Mesenchymal stem cell (in vitro differentiated cells and primary cell): ENCODE measurements at regions not wholly inside any gene's neighbourhood (a gene's known extent, or its start where the extent isn't known, plus 50 kb on each side); places are given as distances from the start of the nearest gene placed in this dataset.

ENCODE experiments used
- DNase-seq: peaks from one replicate; pipeline ENCODE4 v3.0.0-alpha.2; 2013
- H2AFZ ChIP-seq: one replicate; pipeline ENCODE4 v1.6.1; 2013; ENCODE audit warnings: low read depth, mild to moderate bottlenecking, control low read depth, inconsistent platforms, low read length, moderate library complexity
- H2AK5ac ChIP-seq: 2 replicates; pipeline ENCODE4 v1.6.1; 2013; ENCODE audit warnings: low read length, moderate library complexity, mild to moderate bottlenecking, inconsistent platforms; ENCODE audit not compliant: severe bottlenecking
- H2BK120ac ChIP-seq: one replicate; pipeline ENCODE4 v1.6.1; 2013; ENCODE audit warnings: low read depth, mild to moderate bottlenecking, inconsistent platforms, low read length, moderate library complexity
- H2BK12ac ChIP-seq, 2 experiments: one replicate each; pipeline ENCODE4 v1.6.1; 2013; ENCODE audit warnings: inconsistent platforms in 2 of 2, low read length in 2 of 2, mild to moderate bottlenecking in 2 of 2, moderate library complexity in 2 of 2, control low read depth in 1 of 2
- H2BK15ac ChIP-seq: one replicate; pipeline ENCODE4 v1.6.1; 2013; ENCODE audit warnings: mild to moderate bottlenecking, low read depth, inconsistent platforms; ENCODE audit not compliant: poor library complexity, severe bottlenecking
- H2BK5ac ChIP-seq: 2 replicates; pipeline ENCODE4 v1.6.1; 2013; ENCODE audit warnings: low read depth, mild to moderate bottlenecking, low read length, control low read depth, inconsistent platforms; ENCODE audit not compliant: poor library complexity, severe bottlenecking
- H3K14ac ChIP-seq, 2 experiments: one replicate each; pipeline ENCODE4 v1.6.1; 2013; ENCODE audit warnings: inconsistent platforms in 2 of 2, low read length in 2 of 2, control low read depth in 1 of 2, mild to moderate bottlenecking in 1 of 2, moderate library complexity in 1 of 2
- H3K18ac ChIP-seq, 2 experiments: one replicate each; pipeline ENCODE4 v1.6.1; 2013; ENCODE audit warnings: inconsistent platforms in 2 of 2, low read length in 2 of 2, control low read depth in 1 of 2, low read depth in 1 of 2, mild to moderate bottlenecking in 1 of 2
- H3K23ac ChIP-seq, 2 experiments: one replicate each; pipeline ENCODE4 v1.6.1; 2013; ENCODE audit warnings: inconsistent platforms in 2 of 2, low read length in 2 of 2, mild to moderate bottlenecking in 2 of 2, moderate library complexity in 2 of 2, control low read depth in 1 of 2
- H3K27ac ChIP-seq: 2 replicates; pipeline ENCODE4 v1.5.1; 2013; ENCODE audit warnings: mild to moderate bottlenecking, moderate library complexity, low read length, control low read depth, inconsistent platforms; ENCODE audit not compliant: poor library complexity, severe bottlenecking
- H3K27me3 ChIP-seq, 2 experiments: 2 replicates each; pipeline versions ENCODE4 v1.6.1 to v1.7.0; 2013; ENCODE audit warnings: low read length in 2 of 2, mild to moderate bottlenecking in 2 of 2, moderate library complexity in 2 of 2, control low read depth in 1 of 2, inconsistent platforms in 1 of 2; ENCODE audit not compliant: control insufficient read depth in 1 of 2, insufficient read depth in 1 of 2
- H3K36me3 ChIP-seq, 2 experiments: 2 replicates each; pipeline versions ENCODE4 v1.6.1 to v1.7.0; 2013; ENCODE audit warnings: low read length in 2 of 2, control low read depth in 1 of 2, inconsistent platforms in 1 of 2, low read depth in 1 of 2, mild to moderate bottlenecking in 1 of 2; ENCODE audit not compliant: insufficient read depth in 2 of 2, control insufficient read depth in 1 of 2
- H3K4ac ChIP-seq, 2 experiments: one replicate each; pipeline ENCODE4 v1.6.1; 2013; ENCODE audit warnings: inconsistent platforms in 2 of 2, low read length in 2 of 2, mild to moderate bottlenecking in 2 of 2, moderate library complexity in 2 of 2, control low read depth in 1 of 2, low read depth in 1 of 2
- H3K4me1 ChIP-seq: 2 replicates; pipeline ENCODE4 v1.6.1; 2013; ENCODE audit warnings: low read depth, low read length, control low read depth; ENCODE audit not compliant: control insufficient read depth, insufficient read depth
- H3K4me2 ChIP-seq: 2 replicates; pipeline ENCODE4 v1.6.1; 2013; ENCODE audit warnings: low read length, mild to moderate bottlenecking, inconsistent platforms; ENCODE audit not compliant: poor library complexity, severe bottlenecking
- H3K4me3 ChIP-seq, 2 experiments: 2 replicates each; pipeline versions ENCODE4 v1.5.1 to v1.7.0; 2013; ENCODE audit warnings: low read length in 2 of 2, mild to moderate bottlenecking in 2 of 2, control low read depth in 1 of 2, low read depth in 1 of 2; ENCODE audit not compliant: insufficient read depth in 1 of 2
- H3K79me1 ChIP-seq: replicated peaks from 2 replicates; pipeline ENCODE4 v1.6.1; 2013; ENCODE audit warnings: mild to moderate bottlenecking, control low read depth, low read length, inconsistent platforms; ENCODE audit not compliant: poor library complexity, severe bottlenecking
- H3K9ac ChIP-seq: 2 replicates; pipeline ENCODE4 v1.7.0; 2013; ENCODE audit warnings: mild to moderate bottlenecking, low read length, moderate library complexity
- H3K9me3 ChIP-seq: 2 replicates; pipeline ENCODE4 v1.7.0; 2013; ENCODE audit warnings: mild to moderate bottlenecking, low read length; ENCODE audit not compliant: control insufficient read depth
- H4K8ac ChIP-seq: one replicate; pipeline ENCODE4 v1.6.1; 2013; ENCODE audit warnings: inconsistent platforms, mild to moderate bottlenecking, low read length, moderate library complexity
- H4K91ac ChIP-seq: one replicate; pipeline ENCODE4 v1.6.1; 2013; ENCODE audit warnings: mild to moderate bottlenecking, low read length, inconsistent platforms
- WGBS: methylation state at CpG from one replicate; pipeline ENCODE4 v1.1.7; 2013; ENCODE audit warnings: mixed read lengths; 5-methylcytosine and 5-hydroxymethylcytosine counted together

DNA sequence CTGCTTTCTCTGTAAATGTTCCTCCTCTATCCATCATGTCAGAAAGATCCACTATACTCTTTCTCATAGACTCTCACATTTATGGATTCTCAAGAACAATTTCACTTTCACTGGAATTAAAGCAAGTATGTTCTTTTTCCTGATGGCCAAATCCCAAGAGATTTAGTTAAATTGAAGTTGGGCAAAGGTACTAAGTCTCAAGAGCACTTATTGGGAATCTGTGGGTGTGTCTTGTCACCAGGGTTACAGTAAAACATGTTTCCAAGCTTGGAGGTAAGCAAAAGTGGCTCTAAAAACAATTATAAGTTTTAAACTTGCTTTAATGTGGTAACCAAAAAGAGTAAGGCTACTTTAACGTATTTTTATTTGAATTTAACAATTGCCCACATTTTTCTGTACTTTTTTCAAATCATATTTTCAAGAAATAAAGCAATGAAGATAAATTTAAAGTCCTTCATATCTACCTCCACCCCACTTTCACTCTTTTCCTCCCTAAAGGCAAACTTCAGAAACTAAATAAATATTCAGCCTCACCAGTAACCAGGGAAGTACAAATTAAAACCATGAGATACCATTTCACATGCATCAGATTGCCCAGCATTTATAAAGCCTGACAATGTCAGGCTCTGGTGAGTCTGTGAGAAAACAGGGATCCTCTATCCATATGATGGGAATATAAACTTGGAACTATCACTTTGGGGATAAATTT lies 387.4 kb downstream of the CETN3 start:
- Histone ChIP-seq H3K4me2 (no peak overlapping the region), H4K91ac (no peak overlapping the region), H3K23ac (no peak overlapping the region), H2AK5ac (no peak overlapping the region), H3K14ac (no peak overlapping the region), H4K8ac (no peak overlapping the region), H2AFZ (no peak overlapping the region), H3K18ac (no peak overlapping the region), H3K9ac (peak overlapping the region; percentile 89), H3K36me3 (no peaks in the 10 kb centered on the region), H3K4me1 (no peaks in the 10 kb centered on the region), H3K4ac (no peak overlapping the region), H3K9me3 (no peaks in the 10 kb centered on the region), H3K79me1 (no peaks in the 10 kb centered on the region), H3K4me3 (no peak overlapping the region), H2BK15ac (no peak overlapping the region), H2BK5ac (no peak overlapping the region), H3K27ac (no peak overlapping the region), H2BK120ac (no peak overlapping the region), H3K27me3 (no peaks in the 10 kb centered on the region), H2BK12ac (no peak overlapping the region)
- 80% methylated on average over 1 of the region's 1 CpG for WGBS
- no peak for DNase-seq

- Histone ChIP-seq H2BK15ac (no peak overlapping the region), H3K79me1 (no peaks in the 10 kb centered on the region), H4K91ac (no peak overlapping the region), H3K14ac (no peak overlapping the region), H3K4ac (peak overlapping the region in 1 of 2 experiments; percentile 73), H2BK120ac (no peak overlapping the region), H3K36me3 (no peaks in the 10 kb centered on the region), H3K23ac (no peak overlapping the region), H4K8ac (no peak overlapping the region), H3K4me1 (no peaks in the 10 kb centered on the region), H3K9me3 (no peaks in the 10 kb centered on the region), H3K27me3 (no peaks in the 10 kb centered on the region), H3K4me3 (peak overlapping the region in 1 of 2 experiments; percentile 68), H2AFZ (no peak overlapping the region), H2AK5ac (no peak overlapping the region), H2BK12ac (no peak overlapping the region), H3K4me2 (peak overlapping the region; percentile 47), H2BK5ac (no peak overlapping the region), H3K27ac (peak overlapping the region; percentile 85), H3K18ac (peak overlapping the region in 1 of 2 experiments; percentile 12), H3K9ac (peak overlapping the region; percentile 89)
- 96% methylated on average over 2 of the region's 5 CpGs for WGBS
- peak; percentile 88 for DNase-seq
Measured at GRCh38 chr5:90020575-90021538, 388.7 kb downstream of the CETN3 start.

GRCh38 chr5:90017239-90017638 lies 392.3 kb downstream of the CETN3 start:
- Histone ChIP-seq H3K79me1 (no peaks in the 10 kb centered on the region), H4K8ac (no peak overlapping the region), H2BK120ac (no peak overlapping the region), H3K36me3 (no peaks in the 10 kb centered on the region), H3K14ac (no peak overlapping the region), H3K23ac (no peak overlapping the region), H3K9ac (no peak overlapping the region), H2AK5ac (no peak overlapping the region), H3K4ac (no peak overlapping the region), H3K18ac (no peak overlapping the region), H2AFZ (no peak overlapping the region), H3K4me2 (no peak overlapping the region), H3K4me3 (no peak overlapping the region), H2BK12ac (no peak overlapping the region), H3K9me3 (no peaks in the 10 kb centered on the region), H2BK15ac (no peak overlapping the region), H3K27me3 (no peaks in the 10 kb centered on the region), H3K4me1 (no peaks in the 10 kb centered on the region), H4K91ac (no peak overlapping the region), H3K27ac (no peak overlapping the region), H2BK5ac (no peak overlapping the region)
- WGBS: 83% methylated on average over 3 of the region's 3 CpGs
- DNase-seq: no peak

DNA sequence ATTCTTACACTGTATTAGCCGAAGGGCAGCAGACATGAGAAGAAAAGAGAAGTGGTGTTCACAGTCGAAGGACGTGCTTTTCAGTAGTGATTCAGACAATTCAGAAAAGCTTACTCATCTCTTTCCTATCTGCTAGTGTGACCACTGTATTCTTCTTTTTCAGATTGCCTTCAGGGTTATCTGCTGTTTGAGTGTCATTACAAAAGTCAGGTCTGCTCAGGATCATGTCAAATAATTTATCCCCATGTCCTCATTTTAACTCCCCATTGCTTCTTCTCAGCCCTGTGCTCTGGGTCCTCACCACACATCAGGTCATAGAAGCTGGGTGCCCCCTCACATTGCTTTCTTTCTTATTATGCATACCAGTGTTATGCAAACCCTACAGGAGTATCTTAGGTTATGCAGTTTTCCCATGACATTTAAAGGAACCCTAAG lies 394.0 kb downstream of the CETN3 start:
- Histone ChIP-seq H3K4me2 (no peak overlapping the region), H3K9ac (peak overlapping the region; percentile 7), H3K27ac (peak overlapping the region; percentile 32), H3K4me3 (no peak overlapping the region), H3K18ac (no peak overlapping the region), H2BK5ac (no peak overlapping the region), H2BK12ac (no peak overlapping the region), H3K36me3 (no peaks in the 10 kb centered on the region), H3K14ac (no peak overlapping the region), H3K4ac (no peak overlapping the region), H3K9me3 (no peaks in the 10 kb centered on the region), H2AFZ (no peak overlapping the region), H2BK15ac (no peak overlapping the region), H3K27me3 (no peaks in the 10 kb centered on the region), H3K23ac (no peak overlapping the region), H4K91ac (no peak overlapping the region), H2AK5ac (no peak overlapping the region), H3K4me1 (no peaks in the 10 kb centered on the region), H4K8ac (no peak overlapping the region), H2BK120ac (no peak overlapping the region), H3K79me1 (no peaks in the 10 kb centered on the region)
- 0% methylated on average over 3 of the region's 3 CpGs for WGBS
- DNase-seq: peak; percentile 72
